ENCODE measurements at regions not wholly inside any gene's neighbourhood (a gene's known extent, or its start where the extent isn't known, plus 50 kb on each side); places are given as distances from the start of the nearest gene placed in this dataset.

GRCh38 chr2:15053542-15053941 lies 421.0 kb downstream of the LRATD1 start:
- Histone ChIP-seq H4K5ac (ENCODE audit: insufficient read length, low read depth, low read length) (no peak overlapping the region), H3K27ac (ENCODE audit: low read depth, low read length) (no peak overlapping the region), H2BK120ac (replicated peaks; ENCODE audit: low read depth, low read length) (no peak overlapping the region), H3K9me3 (ENCODE audit: insufficient read depth in 2 of 2, low read depth in 1 of 2, low read length in 1 of 2) (no peaks in the 10 kb centered on the region), H2AK5ac (ENCODE audit: low read depth, low read length) (no peak overlapping the region), H2BK20ac (ENCODE audit: low read length) (no peak overlapping the region), H3K9ac (replicated peaks in 1 of 4; ENCODE audit: extremely low read depth in 1 of 4, low read depth in 3 of 4, low read length in 3 of 4) (no peak overlapping the region), H3K4me2 (ENCODE audit: insufficient read depth in 1 of 2, low read depth in 2 of 2, low read length in 2 of 2) (no peak overlapping the region), H3K27me3 (replicated peaks in 1 of 4; ENCODE audit: control insufficient read depth in 3 of 4, extremely low read depth in 1 of 4, insufficient read depth in 3 of 4, low read length in 3 of 4) (no peaks in the 10 kb centered on the region; a peak in 1 of 7 replicates), H3K14ac (ENCODE audit: insufficient read length) (no peak overlapping the region), H3K4me1 (replicated peaks in 1 of 4; ENCODE audit: control insufficient read depth in 3 of 4, insufficient read depth in 4 of 4, low read length in 3 of 4) (peaks cover 0 to 5% (median 2%) of the 10 kb centered on the region in 4 experiments; a peak in 2 of 7 replicates), H3K4ac (replicated peaks; ENCODE audit: insufficient read length, low read depth, low read length) (no peak overlapping the region), H3K18ac (ENCODE audit: extremely low read depth, low read length) (no peak overlapping the region), H3K56ac (replicated peaks; ENCODE audit: insufficient read length, low read depth, low read length) (no peak overlapping the region), H4K91ac (replicated peaks; ENCODE audit: insufficient read length, low read length) (no peak overlapping the region), H3K23me2 (ENCODE audit: low read depth, low read length) (no peaks in the 10 kb centered on the region), H2AFZ (ENCODE audit: low read length) (no peak overlapping the region), H2BK15ac (ENCODE audit: low read length) (no peak overlapping the region), H3K36me3 (ENCODE audit: control insufficient read depth in 2 of 4, insufficient read depth in 4 of 4, low read length in 3 of 4) (no peaks in the 10 kb centered on the region), H4K8ac (ENCODE audit: extremely low read depth, insufficient read depth, low read length) (no peak overlapping the region), H2BK5ac (ENCODE audit: low read depth, low read length) (no peak overlapping the region), H3K23ac (ENCODE audit: insufficient read length) (no peak overlapping the region), H3K79me1 (ENCODE audit: low read depth, low read length) (no peaks in the 10 kb centered on the region), H4K20me1 (replicated peaks in 1 of 2; ENCODE audit: control insufficient read depth in 1 of 2, insufficient read depth in 2 of 2, low read length in 2 of 2) (no peaks in the 10 kb centered on the region), H3K79me2 (ENCODE audit: control insufficient read depth in 1 of 2, insufficient read depth in 2 of 2, low read length in 2 of 2) (no peaks in the 10 kb centered on the region), H2BK12ac (ENCODE audit: low read depth, low read length) (no peak overlapping the region), H3K4me3 (ENCODE audit: extremely low read depth in 1 of 4, insufficient read depth in 2 of 4, low read depth in 3 of 4, low read length in 4 of 4) (no peak overlapping the region)
- ChIA-PET POLR2A (ENCODE audit: partially characterized antibody) (no interaction called here), CTCF (ENCODE audit: partially characterized antibody) (no interaction called here)
- FAIRE-seq (no peak), DNase-seq (ENCODE audit: low read depth in 1 of 2, low spot score in 2 of 2) (no peak)
- TF ChIP-seq TEAD4 (IDR thresholded peaks at IDR 0.05; ENCODE audit: low read depth, low read length) (no peak), JUN (IDR thresholded peaks at IDR 0.05; ENCODE audit: low read depth, low read length) (no peak), TBP (IDR thresholded peaks at IDR 0.05; ENCODE audit: low read depth, low read length) (no peak), HDAC6 (IDR thresholded peaks at IDR 0.05; ENCODE audit: low read depth, low read length) (no peak), EGR1 (IDR thresholded peaks at IDR 0.05; ENCODE audit: borderline replicate concordance, low read depth, low read length) (no peak), GTF2F1 (IDR thresholded peaks at IDR 0.05; ENCODE audit: borderline replicate concordance, low read depth, low read length) (no peak), RBBP5 (IDR thresholded peaks at IDR 0.05; ENCODE audit: borderline replicate concordance, low read depth, low read length) (no peak), SIX5 (IDR thresholded peaks at IDR 0.05; ENCODE audit: low read depth, low read length) (no peak), YY1 (IDR thresholded peaks at IDR 0.05; ENCODE audit: low read depth, low read length) (no peak)
- WGBS, 2 experiments (ENCODE audit: extremely low coverage in 1 of 2, insufficient coverage in 1 of 2, insufficient read length in 1 of 2, insufficient replicate concordance in 2 of 2, low coverage in 1 of 2, low lambda C conversion rate in 2 of 2, missing lambda C conversion rate in 1 of 2): 92% methylated on average over 5 of the region's 5 CpGs; no CpG with 5 or more reads in 1 of the 2 experiments
